Progenitor cell of endocrine pancreas (in vitro differentiated cells): ENCODE measurements at regions not wholly inside any gene's neighbourhood (a gene's known extent, or its start where the extent isn't known, plus 50 kb on each side); places are given as distances from the start of the nearest gene placed in this dataset.

ENCODE experiments used
- DNase-seq: peaks from one replicate; pipeline ENCODE4 v3.0.0; 2021; ENCODE audit warnings: low spot score; ENCODE audit not compliant: unreplicated experiment
- H3K27ac Mint-ChIP-seq: 2 replicates; pipeline ENCODE4 v1.8.0; 2021; ENCODE audit warnings: mild to moderate bottlenecking, moderate library complexity, mixed read lengths
- H3K27me3 Mint-ChIP-seq: 2 replicates; pipeline ENCODE4 v1.8.0; 2021; ENCODE audit warnings: mixed read lengths
- H3K36me3 Mint-ChIP-seq: 2 replicates; pipeline ENCODE4 v1.8.0; 2022; ENCODE audit warnings: mixed read lengths; ENCODE audit not compliant: insufficient read depth
- H3K4me1 Mint-ChIP-seq: 2 replicates; pipeline ENCODE4 v1.8.0; 2021; ENCODE audit warnings: low read depth, mixed read lengths
- H3K4me3 Mint-ChIP-seq: 2 replicates; pipeline ENCODE4 v1.8.0; 2021; ENCODE audit warnings: low read depth, mild to moderate bottlenecking, moderate library complexity, mixed read lengths
- H3K9me3 Mint-ChIP-seq: 2 replicates; pipeline ENCODE4 v1.8.0; 2021; ENCODE audit warnings: low read depth, mixed read lengths
- CTCF ChIP-seq: fragments of 200-600 bp; sonication (generic); IDR thresholded peaks from one replicate; pipeline ENCODE4 v1.5.0; 2021; ENCODE audit warnings: antibody characterized with exemption, mild to moderate bottlenecking; ENCODE audit not compliant: unreplicated experiment

GRCh38 chr10:30758338-30758737 is 128.8 kb upstream of the LYZL2 start:
- no peak for DNase-seq
- H3K27me3 Mint-ChIP-seq = peaks cover 12% of the 10 kb centered on the region
- H3K9me3 Mint-ChIP-seq = no peaks in the 10 kb centered on the region
- no peak overlapping the region for H3K27ac Mint-ChIP-seq
- H3K36me3 Mint-ChIP-seq = no peaks in the 10 kb centered on the region
- no peak overlapping the region for H3K4me3 Mint-ChIP-seq
- H3K4me1 Mint-ChIP-seq = peaks cover 6% of the 10 kb centered on the region
- no peak for TF ChIP-seq CTCF

- H3K4me3 Mint-ChIP-seq = no peak overlapping the region
- no peaks in the 10 kb centered on the region for H3K36me3 Mint-ChIP-seq
- no peak for DNase-seq
- TF ChIP-seq CTCF = no peak
- H3K9me3 Mint-ChIP-seq = no peaks in the 10 kb centered on the region
- peaks cover 14% of the 10 kb centered on the region for H3K4me1 Mint-ChIP-seq
- H3K27me3 Mint-ChIP-seq = peaks cover 12% of the 10 kb centered on the region
- H3K27ac Mint-ChIP-seq = no peak overlapping the region
These were observed 127.3 kb upstream of the LYZL2 start for GRCh38 chr10:30756896-30757295.

GRCh38 chr10:30756151-30756550 is 126.6 kb upstream of the LYZL2 start:
- peaks cover 15% of the 10 kb centered on the region for H3K4me1 Mint-ChIP-seq
- no peak overlapping the region for H3K27ac Mint-ChIP-seq
- no peak for TF ChIP-seq CTCF
- H3K4me3 Mint-ChIP-seq = no peak overlapping the region
- no peak for DNase-seq
- H3K9me3 Mint-ChIP-seq = no peaks in the 10 kb centered on the region
- H3K27me3 Mint-ChIP-seq = peaks cover 18% of the 10 kb centered on the region
- H3K36me3 Mint-ChIP-seq = no peaks in the 10 kb centered on the region

GRCh38 chr10:30755441-30755953 is 125.9 kb upstream of the LYZL2 start:
- Mint-ChIP-seq H3K27ac (no peak overlapping the region), H3K36me3 (no peaks in the 10 kb centered on the region), H3K27me3 (peaks cover 24% of the 10 kb centered on the region), H3K4me1 (peaks cover 15% of the 10 kb centered on the region), H3K9me3 (no peaks in the 10 kb centered on the region), H3K4me3 (no peak overlapping the region)
- DNase-seq = no peak
- no peak for TF ChIP-seq CTCF

- no peak for TF ChIP-seq CTCF
- Mint-ChIP-seq H3K4me1 (peaks cover 17% of the 10 kb centered on the region), H3K27ac (no peak overlapping the region), H3K36me3 (no peaks in the 10 kb centered on the region), H3K4me3 (no peak overlapping the region), H3K27me3 (peaks cover 36% of the 10 kb centered on the region), H3K9me3 (no peaks in the 10 kb centered on the region)
- DNase-seq = no peak
These were observed 122.9 kb upstream of the LYZL2 start for GRCh38 chr10:30752481-30752881.
